ENCODE measurements at regions not wholly inside any gene's neighbourhood (a gene's known extent, or its start where the extent isn't known, plus 50 kb on each side); places are given as distances from the start of the nearest gene placed in this dataset.

GRCh38 chr2:121085801-121086200 is 199.2 kb downstream of the TFCP2L1 start:
- FAIRE-seq: no peak
- H2AFZ ChIP-seq (ENCODE audit: low read length): no peak overlapping the region
- CTCF ChIA-PET (ENCODE audit: low intra/inter-chr PET ratio, low total read pairs): interaction anchor here (2.3 kb wide), 1 partner anchor 270 kb away, joined by 7 read pairs; no protein-coding TSS in a partner anchor
- no peak overlapping the region for H3K27ac ChIP-seq (ENCODE audit: extremely low read length, insufficient read depth, low read length)
- H3K27me3 ChIP-seq (ENCODE audit: control insufficient read depth in 1 of 2, insufficient read depth in 2 of 2, low read length in 2 of 2): peaks cover 10 to 49% of the 10 kb centered on the region in 2 experiments; a peak in 3 of 5 replicates
- H3K4me1 ChIP-seq (ENCODE audit: insufficient read depth, low read length): no peaks in the 10 kb centered on the region
- H3K4me2 ChIP-seq (ENCODE audit: low read depth, low read length): no peak overlapping the region
- in situ Hi-C loops (cut with HindIII; ENCODE audit: extremely low pct_ligation_motif_present, low pct_unique_long_range_greater_than_20kb) (no loop called here), intact Hi-C loops (cut with micrococcal nuclease; ENCODE audit: unreplicated experiment) (no loop called here)
- no peak for TF ChIP-seq ZHX1 (CRISPR knock-in tag; IDR thresholded peaks at IDR 0.05; ENCODE audit: low read depth)
- no peak for TF ChIP-seq EED (CRISPR knock-in tag; IDR thresholded peaks at IDR 0.05)
- TF ChIP-seq ZNF282 (IDR thresholded peaks at IDR 0.05; ENCODE audit: partially characterized antibody): no peak
- POLR2A ChIA-PET: no interaction called here
- no peak overlapping the region for H3K9ac ChIP-seq (ENCODE audit: insufficient read depth, low read depth, low read length)
- no peak for DNase-seq (ENCODE audit: low spot score)
- no peaks in the 10 kb centered on the region for H3K9me3 ChIP-seq (ENCODE audit: low read length)
- ATAC-seq: no peak
- H3K4me3 ChIP-seq (replicated peaks in 1 of 3; ENCODE audit: insufficient read depth in 1 of 3, low read depth in 2 of 3, low read length in 3 of 3): no peak overlapping the region
- no peaks in the 10 kb centered on the region for H3K36me3 ChIP-seq (replicated peaks in 1 of 2; ENCODE audit: control insufficient read depth in 1 of 2, insufficient read depth in 2 of 2, low read length in 2 of 2)
- WGBS (ENCODE audit: low lambda C conversion rate): 7% methylated on average over 5 of the region's 5 CpGs
- no TSS peak for BruUV-seq (replicated peaks)
- no peaks in the 10 kb centered on the region for H4K20me1 ChIP-seq (ENCODE audit: insufficient read depth, low read length)
- no peaks in the 10 kb centered on the region for H3K79me2 ChIP-seq (ENCODE audit: insufficient read depth, low read length)

- CTCF ChIA-PET (ENCODE audit: low intra/inter-chr PET ratio, low total read pairs): interaction anchor here (2.3 kb wide), 1 partner anchor 270 kb away, joined by 7 read pairs; no protein-coding TSS in a partner anchor
- DNase-seq (ENCODE audit: low spot score) (no peak), ATAC-seq (no peak), FAIRE-seq (no peak)
- intact Hi-C loops (cut with micrococcal nuclease; ENCODE audit: unreplicated experiment) (no loop called here), in situ Hi-C loops (cut with HindIII; ENCODE audit: extremely low pct_ligation_motif_present, low pct_unique_long_range_greater_than_20kb) (no loop called here)
- Histone ChIP-seq H3K9me3 (ENCODE audit: low read length) (no peaks in the 10 kb centered on the region), H3K27ac (ENCODE audit: extremely low read length, insufficient read depth, low read length) (no peak overlapping the region), H3K36me3 (replicated peaks in 1 of 2; ENCODE audit: control insufficient read depth in 1 of 2, insufficient read depth in 2 of 2, low read length in 2 of 2) (no peaks in the 10 kb centered on the region), H3K4me2 (ENCODE audit: low read depth, low read length) (no peak overlapping the region), H3K27me3 (ENCODE audit: control insufficient read depth in 1 of 2, insufficient read depth in 2 of 2, low read length in 2 of 2) (peaks cover 8 to 49% of the 10 kb centered on the region in 2 experiments; a peak in 3 of 5 replicates), H3K9ac (ENCODE audit: insufficient read depth, low read depth, low read length) (no peak overlapping the region), H3K79me2 (ENCODE audit: insufficient read depth, low read length) (no peaks in the 10 kb centered on the region), H2AFZ (ENCODE audit: low read length) (no peak overlapping the region), H3K4me1 (ENCODE audit: insufficient read depth, low read length) (no peaks in the 10 kb centered on the region), H3K4me3 (replicated peaks in 1 of 3; ENCODE audit: insufficient read depth in 1 of 3, low read depth in 2 of 3, low read length in 3 of 3) (no peak overlapping the region), H4K20me1 (ENCODE audit: insufficient read depth, low read length) (no peaks in the 10 kb centered on the region)
- POLR2A ChIA-PET: no interaction called here
- WGBS (ENCODE audit: low lambda C conversion rate): 20% methylated on average over 9 of the region's 12 CpGs
- BruUV-seq (replicated peaks): no TSS peak
- TF ChIP-seq ZNF639 (CRISPR knock-in tag; conservative IDR thresholded peaks at IDR 0.05) (no peak), ZNF629 (CRISPR knock-in tag; conservative IDR thresholded peaks at IDR 0.05) (0 out of 2 replicates have a peak, but pooled peaks have one; percentile 6)
These were observed 198.6 kb downstream of the TFCP2L1 start for GRCh38 chr2:121086450-121086849.

Measured in HepG2 (cell line).